Stimulated activated CD4-positive, alpha-beta T cell treated with anti-CD3 and anti-CD28 coated beads, TNF-alpha, amount 100 ng/mL, for 4 hours (primary cell): ENCODE measurements at regions not wholly inside any gene's neighbourhood (a gene's known extent, or its start where the extent isn't known, plus 50 kb on each side); places are given as distances from the start of the nearest gene placed in this dataset.

Source experiments
- DNase-seq, 3 experiments: peaks; one replicate each; pipeline ENCODE4 v3.0.0-alpha.2; 2020; ENCODE audit warnings: low read depth in 3 of 3

GRCh38 chr6:138607478-138608433, 108.5 kb upstream of the NHSL1 start:
- DNase-seq: no peak

GRCh38 chr6:138608896-138609295, 109.6 kb upstream of the NHSL1 start:
- DNase-seq: no peak

GRCh38 chr6:138609801-138610430, 110.6 kb upstream of the NHSL1 start:
- no peak for DNase-seq

DNA sequence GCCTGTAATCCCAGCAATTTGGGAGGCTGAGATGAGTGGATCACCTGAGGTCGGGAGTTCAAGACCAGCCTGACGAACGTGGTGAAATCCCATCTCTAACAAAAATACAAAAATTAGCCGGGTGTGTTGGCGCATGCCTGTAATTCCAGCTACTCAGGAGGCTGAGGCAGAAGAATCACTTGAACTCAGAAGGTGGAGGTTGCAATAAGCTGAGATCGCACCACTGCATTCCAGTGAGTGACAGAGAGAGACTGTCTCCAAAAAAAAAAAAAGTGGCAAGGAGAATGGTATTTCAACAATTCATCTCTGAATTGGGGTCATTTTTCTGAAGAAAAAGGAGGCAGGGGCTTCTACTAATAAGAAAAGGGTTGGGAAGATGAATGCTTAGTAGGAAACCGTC, 111.5 kb upstream of the NHSL1 start:
- no peak for DNase-seq

GRCh38 chr6:138614151-138614550, 114.9 kb upstream of the NHSL1 start:
- DNase-seq: no peak

DNA sequence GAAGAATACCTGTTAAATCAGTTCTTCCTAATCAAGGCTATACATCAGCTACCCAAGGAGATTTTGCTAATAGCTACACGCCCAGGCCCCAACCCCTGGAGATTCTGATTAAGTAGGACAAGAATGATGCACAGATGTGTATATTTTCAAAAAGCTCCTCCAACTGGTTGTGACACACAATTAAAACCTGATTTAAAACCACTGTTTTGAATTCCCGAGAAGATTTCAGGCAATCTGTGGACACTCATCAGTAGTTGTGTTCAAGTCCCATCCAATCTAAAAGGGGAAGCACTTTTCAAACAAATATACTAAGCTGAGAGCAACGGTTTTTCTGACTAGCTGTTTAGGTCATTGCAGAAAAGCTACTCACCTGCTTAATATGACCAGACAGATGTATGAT, 118.9 kb upstream of the NHSL1 start:
- DNase-seq: no peak

DNA sequence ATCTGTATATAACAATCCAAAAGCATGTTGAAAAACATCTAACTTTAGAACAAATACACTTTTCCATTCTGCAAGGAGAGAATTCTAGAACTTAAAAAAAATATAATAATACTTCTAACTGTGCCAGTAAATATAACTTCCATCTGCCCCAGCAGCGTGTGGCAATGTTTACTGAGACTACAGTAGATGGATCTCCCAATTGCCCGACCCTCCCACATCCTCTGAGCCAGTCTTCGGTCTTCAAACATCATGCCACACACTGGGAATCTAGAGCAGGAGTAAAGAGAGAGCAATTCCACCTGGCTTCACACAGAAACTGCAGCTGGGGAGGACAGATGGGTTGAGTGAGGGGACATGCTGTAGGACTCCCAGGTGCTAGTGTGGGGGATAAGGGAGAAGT, 121.3 kb upstream of the NHSL1 start:
- DNase-seq: no peak

DNA sequence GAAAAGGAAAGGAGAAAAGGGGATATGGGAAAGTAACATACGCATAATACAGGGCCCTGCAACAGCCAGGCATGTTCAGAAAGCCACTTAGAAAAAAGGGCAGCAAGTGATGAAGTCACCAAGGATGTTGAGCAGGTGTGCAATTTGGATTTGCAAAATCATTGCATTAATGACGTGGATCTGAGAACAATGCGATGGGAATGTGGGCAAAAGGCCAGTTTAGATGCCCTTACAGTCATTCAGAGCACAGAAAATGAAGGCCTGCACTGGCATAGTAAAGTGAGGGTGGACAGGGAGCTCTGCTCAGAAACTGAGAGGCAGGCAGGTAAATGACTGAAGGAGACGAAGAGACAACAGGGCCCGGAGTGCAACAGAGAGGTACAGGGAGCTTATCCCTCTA, 123.7 kb upstream of the NHSL1 start:
- no peak for DNase-seq

DNA sequence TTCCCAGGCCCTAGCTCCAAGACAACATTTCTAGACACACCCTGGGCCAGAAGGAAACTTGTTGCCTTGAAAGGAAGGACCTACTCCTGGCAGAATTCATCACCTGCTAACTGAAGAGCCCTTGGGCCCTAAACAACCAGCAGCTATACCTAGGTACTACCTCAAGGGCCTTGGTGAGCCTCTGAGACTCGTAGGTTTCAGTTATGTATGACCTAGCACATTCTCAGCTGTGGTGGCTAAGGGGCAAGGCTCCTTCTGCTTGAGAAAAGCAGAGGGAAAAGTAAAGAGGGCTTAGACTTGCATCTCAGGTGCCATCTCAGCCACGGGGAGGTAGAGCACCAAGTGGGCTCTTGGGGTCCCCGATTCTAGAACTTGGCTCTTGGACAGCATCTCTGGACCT, 132.3 kb upstream of the NHSL1 start:
- DNase-seq: no peak

DNA sequence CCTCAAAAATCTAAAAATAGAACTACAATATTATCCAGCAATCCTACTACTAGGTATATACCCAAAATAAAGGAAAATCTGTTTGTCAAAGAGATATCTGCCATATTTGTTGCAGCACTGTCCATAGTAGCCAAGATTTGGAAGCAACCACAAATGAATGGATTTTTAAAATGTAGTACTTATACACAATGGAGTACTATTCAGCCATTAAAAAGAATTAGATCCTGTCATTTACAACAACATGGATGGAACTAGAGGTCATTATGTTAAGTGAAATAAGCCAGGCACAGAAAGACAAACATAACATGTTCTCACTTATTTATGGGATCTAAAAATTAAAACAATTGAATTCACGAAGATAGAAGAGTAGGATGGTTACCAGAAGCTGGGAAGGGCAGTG, 135.7 kb upstream of the CCDC28A start:
- no peak for DNase-seq

DNA sequence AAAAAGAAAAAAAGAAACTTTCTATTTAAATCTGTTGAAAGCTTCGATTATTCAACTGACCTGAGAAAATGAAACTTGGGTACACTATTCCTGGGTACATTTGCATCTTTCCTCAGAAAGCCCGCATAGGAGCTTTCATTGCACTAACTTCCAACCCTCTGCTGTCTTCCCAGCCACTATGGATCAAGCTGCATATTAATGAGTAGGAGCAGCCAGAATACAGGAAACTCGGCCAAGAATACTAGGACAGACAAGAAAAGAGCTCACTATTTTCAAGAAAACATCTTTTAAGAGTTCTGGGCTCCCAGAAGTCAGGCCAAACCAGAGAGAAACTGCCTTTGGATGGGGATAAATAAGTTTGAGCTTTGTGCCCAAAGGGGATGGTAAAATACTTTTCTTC, 135.0 kb upstream of the CCDC28A start:
- DNase-seq: no peak

GRCh38 chr6:138640028-138640427, 133.5 kb upstream of the CCDC28A start:
- DNase-seq: no peak

DNA sequence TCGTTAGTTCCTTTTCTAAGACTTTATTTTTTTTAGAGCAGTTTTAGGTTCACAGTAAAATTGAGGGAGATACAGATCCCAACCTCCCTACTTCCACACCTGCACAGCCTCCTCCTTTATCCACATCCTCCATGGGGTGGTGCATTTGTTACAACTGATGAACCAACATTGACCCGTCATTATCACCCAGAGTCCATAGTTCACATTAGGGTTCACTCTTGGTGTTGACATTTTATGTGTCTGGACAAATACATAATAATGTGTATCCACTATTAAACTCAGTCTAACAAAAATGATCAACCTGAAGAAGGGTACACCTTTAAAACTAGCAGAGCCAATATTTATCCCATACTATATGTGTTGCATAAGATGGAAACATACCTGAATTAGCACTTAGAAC, 130.4 kb upstream of the CCDC28A start:
- no peak for DNase-seq

DNA sequence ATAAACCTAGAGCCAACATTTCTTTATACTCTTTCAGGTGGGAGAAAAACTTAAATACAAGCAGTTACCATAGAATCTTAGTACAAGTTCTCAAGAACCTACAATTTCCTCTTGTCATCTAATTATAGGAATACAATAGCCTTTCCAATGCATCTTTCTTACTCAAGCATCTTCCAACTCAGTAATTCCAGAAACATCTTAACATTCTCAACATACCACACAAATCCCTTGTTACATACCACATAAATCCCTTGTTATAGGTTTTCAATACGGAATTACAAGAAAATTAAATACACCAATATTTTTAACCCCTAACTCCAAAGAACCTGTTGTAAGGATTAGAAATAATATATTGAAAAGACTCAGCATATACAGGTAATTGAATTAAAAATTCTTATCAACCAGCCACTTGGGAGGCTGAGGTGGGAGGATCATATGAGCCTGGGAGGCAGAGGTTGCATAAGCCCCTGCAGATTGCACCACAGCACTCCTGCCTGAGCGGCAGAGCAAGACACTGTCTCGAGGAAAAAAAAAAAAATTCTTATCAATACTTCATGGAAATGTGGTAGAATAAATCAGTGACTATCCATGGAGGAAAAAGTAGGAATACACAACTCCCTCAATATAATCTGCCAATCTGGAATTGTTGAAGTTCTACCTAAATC, 127.5 kb upstream of the CCDC28A start:
- DNase-seq: no peak

GRCh38 chr6:138647006-138647405, 126.6 kb upstream of the CCDC28A start:
- DNase-seq: no peak

GRCh38 chr6:138648127-138648526, 125.4 kb upstream of the CCDC28A start:
- no peak for DNase-seq

DNA sequence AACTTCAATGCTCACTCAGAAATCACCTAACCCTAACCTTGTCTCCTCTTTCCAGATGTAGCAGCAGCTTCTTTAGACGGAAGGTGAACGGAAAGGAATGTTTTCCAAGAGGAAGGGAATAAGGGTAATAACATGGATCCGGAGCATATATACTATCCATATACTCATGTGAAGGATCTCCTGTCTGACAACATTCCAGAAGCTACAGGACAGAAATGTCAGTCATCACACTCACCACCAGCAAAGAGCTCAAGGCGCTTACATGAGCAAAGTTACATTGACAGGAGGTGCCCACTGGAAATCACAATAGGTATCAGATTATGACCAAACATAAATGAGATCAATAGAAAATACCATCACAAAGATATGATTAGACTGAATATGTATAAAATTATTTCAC, 122.1 kb upstream of the CCDC28A start:
- DNase-seq: no peak

- no peak for DNase-seq
Observed at GRCh38 chr6:138652824-138653223, 120.7 kb upstream of the CCDC28A start.

DNA sequence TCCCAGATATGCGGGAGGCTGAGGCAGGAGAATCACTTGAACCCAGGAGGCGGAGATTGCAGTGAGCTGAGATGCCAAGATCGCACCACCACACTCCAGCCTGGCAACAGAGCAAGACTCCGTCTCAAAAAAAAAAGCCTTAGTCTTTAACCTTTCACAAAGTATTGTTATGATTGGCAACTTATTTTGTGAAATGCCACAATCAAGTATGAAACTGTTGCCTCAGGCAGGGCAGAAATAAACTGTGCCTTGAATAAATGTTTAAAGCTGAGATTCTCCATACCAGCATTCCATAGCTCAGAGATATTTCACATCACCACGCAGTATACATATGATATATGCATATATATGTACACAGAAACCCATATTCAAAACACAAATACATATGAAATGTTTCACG, 120.1 kb upstream of the CCDC28A start:
- no peak for DNase-seq

DNA sequence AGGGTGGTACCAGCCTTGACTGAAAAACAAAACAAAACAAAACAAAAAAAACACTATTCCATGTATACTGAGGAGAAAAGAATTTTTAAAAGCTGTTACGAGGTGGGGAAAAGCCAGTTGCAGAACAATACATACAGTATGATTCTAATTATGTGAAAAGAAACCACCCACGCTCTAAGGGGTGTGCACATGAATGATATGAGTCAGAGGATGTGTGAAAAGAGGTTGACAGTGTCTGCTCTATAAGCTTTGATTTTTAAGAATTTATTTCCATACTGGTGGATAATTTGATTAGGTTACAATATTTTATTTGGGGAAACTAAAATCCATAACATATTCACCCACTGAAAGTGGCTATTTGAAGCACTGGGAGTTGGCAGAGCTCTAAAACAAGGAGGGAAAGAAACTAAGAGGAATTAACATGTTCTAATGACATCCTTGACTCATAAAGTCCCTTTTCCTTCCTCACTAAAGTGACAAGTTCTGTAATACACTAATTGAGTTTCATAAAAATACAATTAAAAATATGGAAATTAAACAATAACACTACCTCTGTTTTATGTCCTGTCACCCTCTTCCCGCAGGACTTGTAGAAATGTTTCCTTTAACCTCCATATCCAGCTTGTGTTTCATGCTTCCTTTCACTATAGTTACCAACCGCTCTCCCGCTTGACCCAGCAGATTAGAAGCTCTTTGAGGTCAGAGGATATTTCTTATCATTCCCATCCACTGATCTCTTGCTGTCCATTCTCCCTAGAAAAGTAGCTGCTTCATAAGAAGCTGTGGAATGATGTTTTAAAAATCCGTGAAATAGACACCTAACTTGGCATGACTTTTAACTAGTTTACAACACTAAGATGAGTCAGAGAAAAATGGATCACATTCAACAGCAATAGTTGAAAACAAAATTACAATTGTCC, 118.6 kb upstream of the CCDC28A start:
- DNase-seq: no peak

DNA sequence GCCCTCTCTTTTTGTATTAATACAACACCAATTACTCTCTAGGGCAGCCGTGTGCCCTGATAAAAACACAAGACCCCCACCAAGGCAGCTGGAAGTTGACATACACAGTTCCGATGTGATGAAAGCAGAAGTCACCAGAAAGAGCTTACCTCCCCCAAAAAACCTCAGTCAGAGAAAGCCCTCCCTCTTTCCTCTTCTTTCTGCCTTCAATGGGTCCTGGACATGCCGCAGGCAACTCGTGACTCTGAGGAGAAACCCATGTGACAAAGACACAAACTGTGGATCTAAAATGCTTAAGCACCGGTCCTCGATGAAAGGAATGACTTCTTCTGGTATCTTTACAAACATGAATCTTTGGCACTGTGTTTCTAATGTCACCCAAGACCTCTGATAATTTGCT, 117.7 kb upstream of the CCDC28A start:
- DNase-seq: no peak
